HCT116 (cell line): ENCODE measurements at regions not wholly inside any gene's neighbourhood (a gene's known extent, or its start where the extent isn't known, plus 50 kb on each side); places are given as distances from the start of the nearest gene placed in this dataset.

ENCODE experiments used
- ATAC-seq: fragments of 200-7000 bp; cut with Tn5 transposase; 2 replicates; pipeline ENCODE4 v1.9.1; 2020; ENCODE audit warnings: mild to moderate bottlenecking, moderate library complexity
- BruUV-seq: library from RNA; stranded (reverse); fragments of 400-500 nt; replicated peaks from 2 replicates; lab custom pipeline; 2021; lab: Mats Ljungman, UMichigan
- CTCF ChIA-PET: fragments of 300-600 bp; sonication (Branson Sonifier 250); formaldehyde crosslinking; loops from one replicate; lab custom pipeline; 2021; ENCODE audit warnings: antibody characterized with exemption; lab: Charles Lee
- POLR2A ChIA-PET: fragments of 300-600, 350-600 bp; sonication (Branson Sonifier 250); formaldehyde crosslinking; loops from one replicate; lab custom pipeline; 2021; ENCODE audit warnings: antibody characterized with exemption; lab: Charles Lee
- RAD21 ChIA-PET, 2 experiments: fragments of 300-600 bp; sonication (Branson Sonifier 250); formaldehyde crosslinking; loops; one replicate each; lab custom pipeline; 2023; ENCODE audit warnings: low total read pairs in 2 of 2; ENCODE audit not compliant: uncharacterized antibody in 2 of 2, unreplicated experiment in 2 of 2, low non-redundant PET in 1 of 2; lab: Charles Lee
- DNase-seq: peaks from one replicate; pipeline ENCODE4 v3.0.0-alpha.2; 2010; ENCODE audit warnings: low read depth, low spot score
- H2AFZ ChIP-seq: fragments of 200-600 bp; shearing (Covaris generic), sonication (generic); 2 replicates; pipeline ENCODE4 v1.6.1; 2017; ENCODE audit warnings: low read depth, mixed run types, mixed read lengths, antibody characterized with exemption, low read length; ENCODE audit not compliant: poor library complexity, severe bottlenecking
- H3K27ac ChIP-seq: 2 replicates; pipeline ENCODE4 v1.5.1; 2012; ENCODE audit warnings: low read depth, low read length
- H3K27me3 ChIP-seq: fragments of 200-600 bp; sonication (generic); 2 replicates; pipeline ENCODE4 v1.6.1; 2016; ENCODE audit warnings: mixed run types, low read length, mixed read lengths; ENCODE audit not compliant: insufficient read depth
- H3K36me3 ChIP-seq, 2 experiments: fragments of 200-500 bp in 1 of 2; fragments of 200-600 bp in 1 of 2; sonication (Bioruptor generic) in 1 of 2; sonication (generic) in 1 of 2; 2 replicates each; pipeline versions ENCODE4 v1.5.1 to v1.6.1; 2014 to 2016; ENCODE audit warnings: low read length in 2 of 2, inconsistent platforms in 1 of 2, mixed read lengths in 1 of 2, mixed run types in 1 of 2; ENCODE audit not compliant: insufficient read depth in 2 of 2, control insufficient read depth in 1 of 2
- H3K4me1 ChIP-seq, 2 experiments: fragments of 200-600 bp in 1 of 2; sonication (generic) in 1 of 2; 2 replicates each; pipeline versions ENCODE4 v1.5.1 to v1.6.1; 2012 to 2017; ENCODE audit warnings: low read length in 2 of 2, inconsistent platforms in 1 of 2, mild to moderate bottlenecking in 1 of 2, mixed read lengths in 1 of 2, mixed run types in 1 of 2, moderate library complexity in 1 of 2; ENCODE audit not compliant: insufficient read depth in 2 of 2, control insufficient read depth in 1 of 2
- H3K4me2 ChIP-seq: fragments of 200-600 bp; sonication (generic); 2 replicates; pipeline ENCODE4 v1.6.1; 2017; ENCODE audit warnings: mixed run types, low read length, mixed read lengths
- H3K4me3 ChIP-seq, 2 experiments: fragments of 200-600 bp in 1 of 2; sonication (generic) in 1 of 2; replicated peaks in 1 of 2; 2 replicates each; pipeline ENCODE4 v1.5.1; 2011 to 2016; ENCODE audit warnings: low read length in 2 of 2, control low read depth in 1 of 2, low read depth in 1 of 2, mild to moderate bottlenecking in 1 of 2, mixed read lengths in 1 of 2, mixed run types in 1 of 2
- H3K79me2 ChIP-seq: fragments of 200-600 bp; sonication (generic); 2 replicates; pipeline ENCODE4 v1.6.1; 2017; ENCODE audit warnings: mild to moderate bottlenecking, mixed run types, low read length, moderate library complexity, mixed read lengths; ENCODE audit not compliant: insufficient read depth
- H3K9ac ChIP-seq: fragments of 200-600 bp; sonication (generic); 2 replicates; pipeline ENCODE4 v1.6.1; 2016; ENCODE audit warnings: low read length, mixed read lengths
- H3K9me2 ChIP-seq: fragments of 200-600 bp; sonication (generic), shearing (Covaris generic); 2 replicates; pipeline ENCODE4 v1.6.1; 2017; ENCODE audit warnings: mixed run types, mild to moderate bottlenecking, moderate library complexity; ENCODE audit not compliant: insufficient read depth
- H3K9me3 ChIP-seq, 2 experiments: fragments of 200-500 bp in 1 of 2; fragments of 200-600 bp in 1 of 2; sonication (Bioruptor generic) in 1 of 2; sonication (generic) in 1 of 2; 2 replicates each; pipeline ENCODE4 v1.6.1; 2014 to 2017; ENCODE audit warnings: low read length in 2 of 2, mixed read lengths in 2 of 2, inconsistent platforms in 1 of 2, low read depth in 1 of 2, mild to moderate bottlenecking in 1 of 2, mixed run types in 1 of 2, moderate library complexity in 1 of 2; ENCODE audit not compliant: control insufficient read depth in 1 of 2, insufficient read depth in 1 of 2
- H4K20me1 ChIP-seq: fragments of 200-600 bp; sonication (generic), shearing (Covaris generic); 2 replicates; pipeline ENCODE4 v1.6.1; 2017; ENCODE audit warnings: mixed run types, mild to moderate bottlenecking, moderate library complexity; ENCODE audit not compliant: insufficient read depth
- CTCF ChIP-seq, 3 experiments: fragments of 200-600 bp in 1 of 3; sonication (generic) in 1 of 3; IDR thresholded peaks in 2 of 3; conservative IDR thresholded peaks in 1 of 3; 2 replicates each; pipeline ENCODE4 v1.5.1; 2012 to 2017; ENCODE audit warnings: low read depth in 2 of 3, low read length in 2 of 3, antibody characterized with exemption in 1 of 3, borderline replicate concordance in 1 of 3, control low read depth in 1 of 3, mild to moderate bottlenecking in 1 of 3, mixed read lengths in 1 of 3, mixed run types in 1 of 3, moderate library complexity in 1 of 3; ENCODE audit not compliant: insufficient read depth in 1 of 3
- EGR1 ChIP-seq: IDR thresholded peaks from 2 replicates; pipeline ENCODE4 v1.6.1; 2012; ENCODE audit warnings: low read depth
- ELF1 ChIP-seq: IDR thresholded peaks from 2 replicates; pipeline ENCODE4 v1.6.1; 2012; ENCODE audit warnings: low read depth, borderline replicate concordance
- EZH2 ChIP-seq: fragments of 200-600 bp; sonication (generic); IDR thresholded peaks from 2 replicates; pipeline ENCODE4 v1.6.1; 2017; ENCODE audit warnings: antibody characterized with exemption, mixed run types
- EZH2phosphoT487 ChIP-seq: fragments of 200-600 bp; IDR thresholded peaks from 2 replicates; pipeline ENCODE4 v1.6.1; 2018; ENCODE audit warnings: antibody characterized with exemption, borderline replicate concordance
- FOSL1 ChIP-seq: IDR thresholded peaks from 2 replicates; pipeline ENCODE4 v1.6.1; 2012; ENCODE audit warnings: low read depth
- JUND ChIP-seq: IDR thresholded peaks from 2 replicates; pipeline ENCODE4 v1.6.1; 2012
- POLR2A ChIP-seq: IDR thresholded peaks from 2 replicates; pipeline ENCODE4 v1.7.0; 2011; ENCODE audit warnings: borderline replicate concordance; ENCODE audit not compliant: insufficient read depth, insufficient read length; ENCODE audit errors: extremely low read depth
- POLR2AphosphoS5 ChIP-seq: IDR thresholded peaks from 2 replicates; pipeline ENCODE4 v1.6.1; 2011; ENCODE audit warnings: mild to moderate bottlenecking, low read depth, low read length, moderate library complexity
- RAD21 ChIP-seq: IDR thresholded peaks from 2 replicates; pipeline ENCODE4 v1.6.1; 2012; ENCODE audit warnings: low read depth, mild to moderate bottlenecking
- REST ChIP-seq: IDR thresholded peaks from 2 replicates; pipeline ENCODE4 v1.6.1; 2012; ENCODE audit warnings: low read depth
- SIN3A ChIP-seq: IDR thresholded peaks from 2 replicates; pipeline ENCODE4 v1.6.1; 2012; ENCODE audit warnings: low read depth
- SRF ChIP-seq: IDR thresholded peaks from 2 replicates; pipeline ENCODE4 v1.6.1; 2012; ENCODE audit warnings: low read depth
- TCF7L2 ChIP-seq: IDR thresholded peaks from 2 replicates; pipeline ENCODE4 v1.7.0; 2011; ENCODE audit warnings: borderline replicate concordance, inconsistent platforms; ENCODE audit not compliant: insufficient read depth, insufficient read length; ENCODE audit errors: extremely low read depth
- YY1 ChIP-seq: IDR thresholded peaks from 2 replicates; pipeline ENCODE4 v1.6.1; 2011; ENCODE audit warnings: low read length, low read depth, moderate library complexity, mild to moderate bottlenecking; ENCODE audit not compliant: insufficient replicate concordance; ENCODE audit errors: extremely low read depth
- ZFX ChIP-seq: fragments of 450-650 bp; IDR thresholded peaks from 2 replicates; pipeline ENCODE4 v1.6.1; 2017
- ZNF274 ChIP-seq: fragments of 200-500 bp; sonication (Bioruptor generic); IDR thresholded peaks from 2 replicates; pipeline ENCODE4 v1.6.1; 2014; ENCODE audit warnings: mild to moderate bottlenecking, low read depth, low read length, inconsistent platforms
- intact Hi-C: fragments of 100-400 bp; cut with micrococcal nuclease; formaldehyde crosslinking; loops from 2 replicates; pipeline ENCODE4 v1.10.0; 2022

DNA sequence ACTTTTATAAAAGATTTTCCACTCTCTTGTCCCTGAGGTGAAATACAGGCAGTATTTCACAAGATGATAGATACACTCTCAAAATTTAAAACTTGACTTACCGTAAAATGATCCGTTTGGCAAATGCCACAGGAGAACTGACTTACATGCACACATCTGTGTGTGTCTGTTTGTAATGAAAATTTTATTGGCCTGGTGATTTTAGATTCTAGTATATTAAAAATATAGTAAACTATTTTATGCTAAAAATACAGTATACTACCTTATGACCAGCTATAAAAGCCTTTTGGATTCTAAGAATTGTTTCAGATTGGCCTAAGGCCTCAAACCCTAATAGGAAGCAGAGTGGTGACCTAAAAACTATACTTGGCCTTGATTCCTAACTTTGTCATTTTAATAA lies 362.7 kb downstream of the IPMK start:
- Histone ChIP-seq H3K27me3 (no peaks in the 10 kb centered on the region), H3K4me1 (no peaks in the 10 kb centered on the region), H3K27ac (no peak overlapping the region), H3K9ac (no peak overlapping the region), H2AFZ (no peak overlapping the region), H3K9me3 (peaks cover 0 to under 1% of the 10 kb centered on the region in 2 experiments; a peak in 2 of 4 replicates), H3K4me3 (no peak overlapping the region), H3K9me2 (no peaks in the 10 kb centered on the region), H3K79me2 (no peaks in the 10 kb centered on the region), H4K20me1 (no peaks in the 10 kb centered on the region), H3K36me3 (no peaks in the 10 kb centered on the region), H3K4me2 (no peak overlapping the region)
- intact Hi-C loops: no loop called here
- BruUV-seq: no TSS peak
- ChIA-PET RAD21 (no interaction called here), CTCF (no interaction called here), POLR2A (no interaction called here)
- no peak for DNase-seq
- TF ChIP-seq EZH2: no peak
- ATAC-seq: no peak

GRCh38 chr10:57898231-57898630 lies 369.5 kb downstream of the IPMK start:
- H3K27ac ChIP-seq: no peak overlapping the region
- no peak overlapping the region for H3K4me2 ChIP-seq
- no peak for ATAC-seq
- RAD21 ChIA-PET: no interaction called here
- H3K9ac ChIP-seq: no peak overlapping the region
- H4K20me1 ChIP-seq: no peaks in the 10 kb centered on the region
- CTCF ChIA-PET: no interaction called here
- no peaks in the 10 kb centered on the region for H3K9me2 ChIP-seq
- H3K9me3 ChIP-seq: no peaks in the 10 kb centered on the region; a peak in 2 of 4 replicates
- H3K4me3 ChIP-seq: no peak overlapping the region
- H3K4me1 ChIP-seq: no peaks in the 10 kb centered on the region
- BruUV-seq: no TSS peak
- H3K36me3 ChIP-seq: no peaks in the 10 kb centered on the region
- H2AFZ ChIP-seq: no peak overlapping the region
- intact Hi-C loops: no loop called here
- DNase-seq: no peak
- POLR2A ChIA-PET: no interaction called here
- H3K27me3 ChIP-seq: no peaks in the 10 kb centered on the region
- H3K79me2 ChIP-seq: no peaks in the 10 kb centered on the region
- TF ChIP-seq POLR2A (no peak), EZH2 (no peak), SRF (no peak), CTCF (IDR thresholded peaks at IDR 0.05 in 2 of 3, conservative IDR thresholded peaks at IDR 0.05 in 1 of 3; ENCODE audit: borderline replicate concordance in 1 of 3, insufficient read depth in 1 of 3, low read depth in 2 of 3, low read length in 2 of 3) (no peak), JUND (no peak), REST (no peak), ELF1 (no peak), RAD21 (no peak), EGR1 (no peak), ZNF274 (no peak), TCF7L2 (no peak), FOSL1 (no peak), ZFX (no peak), SIN3A (no peak), POLR2AphosphoS5 (no peak), EZH2phosphoT487 (no peak), YY1 (no peak)
